Jurkat, Clone E6-1 (cell line): ENCODE measurements at regions not wholly inside any gene's neighbourhood (a gene's known extent, or its start where the extent isn't known, plus 50 kb on each side); places are given as distances from the start of the nearest gene placed in this dataset.
"Not testable (repeated sequence)": the region's sequence is repeated elsewhere in the genome, so short reads cannot be mapped to it uniquely, and the experiment has no call there.

ENCODE experiments used
- DNase-seq: peaks from one replicate; pipeline ENCODE4 v3.0.0-alpha.2; 2011; ENCODE audit warnings: low read depth, low spot score
- H3K4me3 ChIP-seq: 2 replicates; pipeline ENCODE4 v1.5.1; 2011; ENCODE audit warnings: mild to moderate bottlenecking, low read length, control low read depth, moderate library complexity

DNA sequence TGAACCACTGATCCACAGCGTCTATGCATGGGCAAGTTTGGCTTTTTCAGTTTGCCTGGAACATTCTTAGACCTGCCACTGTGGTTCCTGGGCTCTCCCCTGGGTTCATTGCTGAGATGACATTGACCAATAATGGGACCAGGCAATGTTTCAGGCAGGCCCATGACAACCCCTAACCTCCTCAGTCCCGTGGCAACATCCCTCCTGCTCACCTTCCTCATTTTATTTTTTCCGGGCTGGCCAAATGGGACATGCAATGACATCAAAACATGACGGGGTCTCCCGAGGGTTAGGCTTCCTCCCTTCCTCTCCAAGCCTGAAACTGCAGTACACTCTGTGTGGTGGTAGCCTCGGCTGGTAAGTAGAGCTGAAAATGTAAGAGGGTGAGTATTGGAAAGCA lies 234.0 kb upstream of the RREB1 start:
- DNase-seq = no peak
- no peak overlapping the region for H3K4me3 ChIP-seq

- no peak for DNase-seq
Measured at GRCh38 chr6:6875818-6876470, 231.8 kb upstream of the RREB1 start.

DNA sequence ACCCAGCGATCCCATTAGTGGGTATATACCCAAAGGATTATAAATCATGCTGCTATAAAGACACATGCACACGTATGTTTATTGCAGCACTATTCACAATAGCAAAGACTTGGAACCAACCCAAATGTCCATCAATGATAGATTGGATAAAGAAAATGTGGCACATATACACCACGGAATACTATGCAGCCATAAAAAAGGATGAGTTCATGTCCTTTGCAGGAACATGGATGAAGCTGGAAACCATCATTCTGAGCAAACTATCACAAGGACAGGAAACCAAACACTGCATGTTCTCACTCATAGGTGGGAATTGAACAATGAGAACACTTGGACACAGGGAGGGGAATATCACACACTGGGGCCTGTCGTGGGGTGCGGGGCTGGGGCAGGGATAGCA lies 230.0 kb upstream of the RREB1 start:
- not testable (repeated sequence) for H3K4me3 ChIP-seq, DNase-seq

More at GRCh38 chr6:6875818-6876470, 231.8 kb upstream of the RREB1 start:
- H3K4me3 ChIP-seq = no peak overlapping the region

DNA sequence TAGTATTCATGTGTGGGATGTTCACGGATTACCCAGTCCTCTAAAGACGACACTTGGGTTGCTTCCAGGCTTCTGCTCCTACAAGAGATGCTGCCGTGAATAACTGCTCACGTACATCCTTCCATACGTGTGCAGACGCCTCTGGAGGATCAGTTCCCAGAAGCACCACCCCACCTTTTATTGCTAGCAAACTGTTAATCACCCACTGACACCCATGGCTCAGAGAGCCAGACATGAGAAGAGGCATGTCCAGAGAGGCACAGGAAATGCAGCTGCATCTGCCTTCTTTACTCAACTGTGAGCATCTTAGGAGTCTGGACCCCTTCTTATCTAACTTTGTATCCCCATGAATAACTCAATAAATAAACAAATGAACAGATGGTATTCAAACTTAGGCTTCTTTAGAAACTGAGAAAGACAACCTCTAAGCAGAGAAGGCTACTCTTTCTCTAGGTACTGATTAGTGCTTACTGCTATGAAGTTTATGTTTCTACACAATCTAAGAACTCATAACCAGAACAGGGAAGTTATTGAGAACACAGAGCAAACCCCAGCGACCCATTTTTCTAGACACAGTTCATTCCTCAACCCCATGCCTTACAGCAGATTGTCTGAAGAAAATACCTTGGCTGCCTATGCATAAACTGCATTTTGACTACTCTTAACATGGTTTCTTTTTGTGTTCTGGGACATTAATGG lies 228.7 kb upstream of the RREB1 start:
- H3K4me3 ChIP-seq = no peak overlapping the region
- no peak for DNase-seq

DNA sequence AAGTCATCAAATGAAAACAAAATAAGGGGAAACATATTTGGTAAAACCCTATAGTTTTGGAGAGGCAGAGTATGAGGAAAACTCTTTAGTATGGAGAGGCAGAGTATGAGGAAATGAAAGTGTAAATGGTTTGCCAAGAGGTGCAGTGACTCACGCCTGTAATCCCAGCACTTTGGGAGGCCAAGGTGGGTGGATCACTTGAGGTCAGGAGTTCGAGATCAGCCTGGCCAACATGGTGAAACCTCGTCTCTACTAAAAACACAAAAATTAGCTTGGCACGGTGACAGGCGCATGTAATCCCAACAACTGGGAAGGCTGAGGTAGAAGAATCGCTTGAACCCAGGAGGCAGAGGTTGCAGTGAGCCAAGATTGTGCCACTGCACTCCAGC lies 228.2 kb upstream of the RREB1 start:
- not testable (repeated sequence) for DNase-seq

DNA sequence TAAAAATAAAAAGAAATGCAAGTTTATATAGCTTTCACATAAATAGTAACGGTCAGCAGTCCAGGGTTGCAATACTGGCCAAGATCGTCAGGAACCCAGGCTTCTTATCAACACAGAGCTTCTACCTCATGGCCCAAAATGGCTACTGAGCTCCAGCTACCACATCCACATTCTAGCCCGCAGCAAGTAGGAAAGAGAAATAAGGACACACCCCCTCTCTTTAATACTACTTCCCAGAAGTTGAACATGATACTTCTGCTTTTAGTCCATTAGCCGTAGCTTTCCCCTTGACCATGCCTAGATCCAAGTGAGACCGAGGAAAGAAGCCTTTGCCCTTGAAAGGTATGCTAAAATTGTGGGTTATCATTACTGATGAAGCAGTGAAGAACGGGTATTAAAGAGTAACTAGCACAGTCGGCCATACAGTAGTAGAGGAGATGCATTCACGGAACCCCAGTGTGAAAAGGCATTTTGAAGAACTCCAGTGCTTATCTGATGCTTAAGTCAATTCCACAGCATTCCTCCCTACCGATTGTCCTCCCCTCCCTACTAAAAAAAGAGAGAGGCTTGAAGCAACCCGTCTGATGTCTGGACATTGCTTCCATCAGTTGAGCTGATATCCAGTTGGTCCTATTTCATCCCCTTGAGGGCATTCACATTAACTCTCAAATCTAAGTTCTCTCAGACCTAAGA lies 226.9 kb upstream of the RREB1 start:
- no peak overlapping the region for H3K4me3 ChIP-seq
- DNase-seq = no peak

More for the DNA sequence above, 228.2 kb upstream of the RREB1 start:
- H3K4me3 ChIP-seq = not testable (repeated sequence)

GRCh38 chr6:6881438-6882225 lies 226.1 kb upstream of the RREB1 start:
- no peak for DNase-seq
- no peak overlapping the region for H3K4me3 ChIP-seq

DNA sequence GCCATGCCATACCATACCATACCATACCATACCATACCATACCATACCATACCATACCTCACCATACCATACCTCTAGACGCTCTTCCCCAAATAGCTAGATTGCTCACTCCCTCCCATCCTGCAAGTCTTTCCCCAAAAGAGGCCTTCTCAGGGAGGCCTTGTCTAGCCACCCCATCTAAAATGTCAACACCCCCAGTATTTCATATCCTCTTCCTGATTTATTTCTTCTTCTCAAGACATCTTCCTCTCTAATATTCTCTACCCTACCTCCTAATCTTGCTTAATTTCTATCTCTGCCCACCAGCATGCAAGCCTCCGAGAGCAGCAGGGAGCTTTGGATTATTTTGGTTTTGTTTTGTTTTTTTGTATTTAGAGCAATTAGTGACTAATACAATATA lies 225.2 kb upstream of the RREB1 start:
- no peak for DNase-seq
- no peak overlapping the region for H3K4me3 ChIP-seq

GRCh38 chr6:6883011-6883410 lies 224.8 kb upstream of the RREB1 start:
- H3K4me3 ChIP-seq = no peak overlapping the region
- no peak for DNase-seq

GRCh38 chr6:6884193-6884627 lies 223.6 kb upstream of the RREB1 start:
- DNase-seq = no peak
- no peak overlapping the region for H3K4me3 ChIP-seq

GRCh38 chr6:6884916-6885315 lies 222.8 kb upstream of the RREB1 start:
- no peak for DNase-seq

GRCh38 chr6:6885521-6886170 lies 222.1 kb upstream of the RREB1 start:
- no peak for DNase-seq

More at GRCh38 chr6:6884916-6885315, 222.8 kb upstream of the RREB1 start:
- H3K4me3 ChIP-seq = no peak overlapping the region

DNA sequence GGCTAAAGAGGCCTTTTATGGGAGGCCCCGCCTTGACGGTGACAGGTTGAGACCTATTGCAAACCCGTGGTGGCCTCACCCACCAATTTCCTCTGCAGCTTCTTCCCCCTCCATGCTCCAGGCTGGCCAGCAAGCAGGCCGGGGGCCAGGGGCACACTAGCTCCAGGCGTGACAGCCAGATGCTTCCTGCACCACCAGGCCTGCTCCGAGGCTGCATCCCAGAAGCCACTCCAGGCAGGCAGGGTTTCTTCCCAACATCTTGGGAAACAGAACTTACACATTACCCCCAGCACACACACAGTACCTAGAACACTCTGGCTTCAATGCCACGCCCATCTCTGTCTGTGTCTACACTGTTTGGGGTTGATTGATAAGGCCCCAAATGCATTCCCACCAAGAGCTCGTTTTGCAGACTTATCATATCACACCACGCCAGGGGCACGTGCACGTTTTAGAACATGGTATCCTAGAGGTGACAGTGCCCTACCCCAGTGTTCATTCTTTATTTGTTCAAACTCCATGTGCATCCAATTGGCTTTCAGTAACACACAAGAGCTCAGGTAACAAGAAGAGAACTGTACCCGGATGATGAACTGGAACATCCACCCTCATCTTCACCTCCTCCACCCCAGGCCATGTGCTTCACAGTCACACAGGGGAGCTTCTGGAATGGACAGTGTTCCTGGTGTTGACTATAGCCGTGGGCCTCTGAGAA lies 221.4 kb upstream of the RREB1 start:
- no peak for DNase-seq
- H3K4me3 ChIP-seq = no peak overlapping the region

More at GRCh38 chr6:6885521-6886170, 222.1 kb upstream of the RREB1 start:
- no peak overlapping the region for H3K4me3 ChIP-seq

GRCh38 chr6:6886886-6887285 lies 220.9 kb upstream of the RREB1 start:
- H3K4me3 ChIP-seq = no peak overlapping the region
- DNase-seq = no peak

DNA sequence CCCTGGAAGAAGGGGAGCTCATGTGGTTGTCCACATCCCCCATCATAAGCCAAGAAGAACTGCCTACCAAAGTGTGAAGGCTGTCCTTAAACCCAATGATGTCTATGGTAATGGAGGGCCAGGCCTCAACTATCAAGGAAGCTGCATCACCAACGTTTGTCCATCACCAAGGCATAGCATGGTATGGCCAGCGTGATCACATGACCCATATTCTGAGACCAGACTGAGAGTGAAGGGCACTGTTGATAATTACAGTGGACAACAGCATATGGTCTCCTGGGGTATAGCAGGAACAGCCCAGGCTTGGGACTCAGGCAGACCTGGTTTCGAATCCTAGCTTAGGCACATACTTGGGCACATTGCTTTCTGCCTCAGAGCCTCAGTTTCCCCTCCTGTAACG lies 218.2 kb upstream of the RREB1 start:
- no peak for DNase-seq
- no peak overlapping the region for H3K4me3 ChIP-seq

- H3K4me3 ChIP-seq = no peak overlapping the region
- DNase-seq = no peak
Measured at GRCh38 chr6:6890400-6890858, 217.3 kb upstream of the RREB1 start.

- H3K4me3 ChIP-seq = no peak overlapping the region
- no peak for DNase-seq
Measured at GRCh38 chr6:6891125-6891721, 216.5 kb upstream of the RREB1 start.

DNA sequence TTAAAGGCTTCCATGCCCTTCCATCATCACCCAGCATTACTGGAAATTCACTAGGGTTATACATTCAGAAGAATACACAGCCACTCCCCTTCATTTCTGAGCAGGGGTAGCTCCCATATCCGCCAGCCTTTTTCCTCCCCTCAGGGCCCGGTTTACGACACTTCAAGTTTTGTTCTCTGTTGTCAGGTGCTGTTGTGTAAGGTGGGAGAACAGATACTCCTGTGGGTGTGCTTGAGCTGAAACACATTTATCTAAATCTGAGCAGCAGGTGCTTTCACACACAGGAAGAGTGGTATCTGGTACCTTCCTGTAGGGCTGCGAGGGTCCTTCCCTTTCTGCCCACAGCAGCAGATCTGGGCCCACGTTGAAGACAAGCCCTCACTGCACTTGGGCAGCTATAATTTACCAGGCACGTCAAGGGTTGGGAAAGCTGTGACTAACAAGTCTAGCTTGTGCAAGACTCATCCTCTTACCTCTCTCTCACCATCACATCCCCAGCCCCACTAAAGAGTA lies 215.8 kb upstream of the RREB1 start:
- peak; percentile 31 for DNase-seq

More for the DNA sequence above, 215.8 kb upstream of the RREB1 start:
- no peak overlapping the region for H3K4me3 ChIP-seq
